OCI-LY7 (cell line): ENCODE measurements at regions not wholly inside any gene's neighbourhood (a gene's known extent, or its start where the extent isn't known, plus 50 kb on each side); places are given as distances from the start of the nearest gene placed in this dataset. TPM values are rescaled to one million over a fixed set of nuclear protein-coding genes. Genes with fewer than 3 reads are reported as not detected.

Experiments
- BruUV-seq: library from RNA; stranded (reverse); fragments of 400-500 nt; replicated peaks from 2 replicates; lab custom pipeline; 2021; lab: Mats Ljungman, UMichigan
- CTCF ChIA-PET: fragments of 300-600 bp; sonication (Branson Sonifier 250); formaldehyde crosslinking; loops from one replicate; lab custom pipeline; 2022; ENCODE audit warnings: antibody characterized with exemption; ENCODE audit not compliant: unreplicated experiment; lab: Charles Lee
- POLR2A ChIA-PET: fragments of 300-600 bp; sonication (Branson Sonifier 250); formaldehyde crosslinking; loops from one replicate; lab custom pipeline; 2022; ENCODE audit warnings: antibody characterized with exemption; lab: Charles Lee
- DNase-seq: peaks from one replicate; pipeline ENCODE4 v3.0.0-alpha.2; 2015; ENCODE audit warnings: low spot score
- H2AFZ ChIP-seq: fragments of 200-600 bp; sonication (generic), shearing (Covaris generic); 2 replicates; pipeline ENCODE4 v1.6.1; 2014; ENCODE audit warnings: mild to moderate bottlenecking, antibody characterized with exemption, low read length, moderate library complexity
- H3K27ac ChIP-seq: fragments of 200-600 bp; sonication (generic); 2 replicates; pipeline ENCODE4 v1.5.1; 2014; ENCODE audit warnings: mixed run types, low read depth, mild to moderate bottlenecking, moderate library complexity, low read length, inconsistent platforms; ENCODE audit not compliant: poor library complexity, severe bottlenecking
- H3K36me3 ChIP-seq: fragments of 200-600 bp; sonication (generic); 2 replicates; pipeline ENCODE4 v1.6.1; 2014; ENCODE audit warnings: mild to moderate bottlenecking, antibody characterized with exemption, low read length, moderate library complexity, mixed read lengths; ENCODE audit not compliant: insufficient read depth
- H3K4me1 ChIP-seq: fragments of 200-600 bp; sonication (generic); 2 replicates; pipeline ENCODE4 v1.5.1; 2014; ENCODE audit warnings: mild to moderate bottlenecking, low read length; ENCODE audit not compliant: insufficient read depth, poor library complexity, severe bottlenecking
- H3K4me2 ChIP-seq: fragments of 200-600 bp; sonication (generic); 2 replicates; pipeline ENCODE4 v1.6.1; 2014; ENCODE audit warnings: mild to moderate bottlenecking, low read length
- H3K4me3 ChIP-seq: fragments of 200-600 bp; sonication (generic); 2 replicates; pipeline ENCODE4 v1.5.1; 2014; ENCODE audit warnings: mild to moderate bottlenecking, low read depth, low read length; ENCODE audit not compliant: poor library complexity, severe bottlenecking
- H3K79me2 ChIP-seq: fragments of 200-600 bp; sonication (generic); 2 replicates; pipeline ENCODE4 v1.6.1; 2016; ENCODE audit warnings: low read depth, mild to moderate bottlenecking, low read length, moderate library complexity, mixed read lengths; ENCODE audit not compliant: insufficient read depth
- H3K9me2 ChIP-seq: fragments of 200-600 bp; sonication (generic); 2 replicates; pipeline ENCODE4 v1.6.1; 2016; ENCODE audit warnings: mild to moderate bottlenecking, low read length, mixed read lengths; ENCODE audit not compliant: insufficient read depth
- H3K9me3 ChIP-seq: fragments of 200-600 bp; sonication (generic); 2 replicates; pipeline ENCODE4 v1.6.1; 2014; ENCODE audit warnings: mild to moderate bottlenecking, mixed run types, low read length, mixed read lengths
- H4K20me1 ChIP-seq: fragments of 200-600 bp; sonication (generic); 2 replicates; pipeline ENCODE4 v1.6.1; 2014; ENCODE audit warnings: mild to moderate bottlenecking, antibody characterized with exemption, low read length, moderate library complexity, mixed read lengths; ENCODE audit not compliant: insufficient read depth
- EZH2phosphoT487 ChIP-seq: fragments of 200-600 bp; sonication (generic); IDR thresholded peaks from 2 replicates; pipeline ENCODE4 v1.6.1; 2018; ENCODE audit warnings: low read depth, borderline replicate concordance, mild to moderate bottlenecking, mixed run types, antibody characterized with exemption, low read length, moderate library complexity, mixed read lengths
- intact Hi-C: fragments of 100-400 bp; cut with micrococcal nuclease; formaldehyde crosslinking; loops from one replicate; pipeline ENCODE4 v1.10.0; 2022; ENCODE audit not compliant: unreplicated experiment
- small RNA-seq: library from RNA; depleted of rRNA; stranded (forward); fragments of <200 nt; gene quantifications from one replicate; pipeline ENCODE3, GENCODE V24; 2014
- TF ChIP-seq, protein P1 (sequence below): fragments of 200-600 bp; sonication (generic); conservative IDR thresholded peaks from 2 replicates; pipeline ENCODE4 v1.5.1; 2014; ENCODE audit warnings: mild to moderate bottlenecking, antibody characterized with exemption, low read length, moderate library complexity, mixed read lengths

DNA sequence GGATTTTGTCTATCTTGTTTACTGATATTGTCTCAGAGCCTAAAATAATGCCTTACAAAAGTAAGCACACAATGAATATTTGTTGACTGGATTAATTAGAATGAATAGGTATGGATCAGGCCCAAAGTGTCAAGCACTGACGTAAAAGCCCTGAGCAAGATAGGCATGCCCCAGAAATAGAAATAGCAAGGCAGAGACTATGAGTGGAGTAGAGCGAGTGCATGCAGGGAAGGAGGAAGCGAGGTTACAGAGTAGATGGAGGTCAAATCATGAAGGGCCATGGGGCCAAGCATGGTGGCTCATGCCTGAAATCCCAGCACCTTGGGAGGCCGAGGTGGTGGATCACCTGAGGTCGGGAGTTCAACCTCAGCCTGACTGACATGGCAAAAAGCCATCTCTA lies 51.6 kb upstream of the SFTPD start:
- H3K4me1 ChIP-seq, result no peaks in the 10 kb centered on the region
- POLR2A ChIA-PET, result no interaction called here
- intact Hi-C loops, result no loop called here

More for the DNA sequence above, 51.6 kb upstream of the SFTPD start:
- Histone ChIP-seq H3K27ac (no peak overlapping the region), H3K9me3 (no peaks in the 10 kb centered on the region), H2AFZ (no peak overlapping the region), H4K20me1 (no peaks in the 10 kb centered on the region), H3K79me2 (no peaks in the 10 kb centered on the region), H3K4me3 (no peak overlapping the region), H3K9me2 (no peaks in the 10 kb centered on the region), H3K4me2 (no peak overlapping the region), H3K36me3 (no peaks in the 10 kb centered on the region)
- no TSS peak for BruUV-seq
- CTCF ChIA-PET, result no interaction called here
- TF ChIP-seq, protein P1, sequence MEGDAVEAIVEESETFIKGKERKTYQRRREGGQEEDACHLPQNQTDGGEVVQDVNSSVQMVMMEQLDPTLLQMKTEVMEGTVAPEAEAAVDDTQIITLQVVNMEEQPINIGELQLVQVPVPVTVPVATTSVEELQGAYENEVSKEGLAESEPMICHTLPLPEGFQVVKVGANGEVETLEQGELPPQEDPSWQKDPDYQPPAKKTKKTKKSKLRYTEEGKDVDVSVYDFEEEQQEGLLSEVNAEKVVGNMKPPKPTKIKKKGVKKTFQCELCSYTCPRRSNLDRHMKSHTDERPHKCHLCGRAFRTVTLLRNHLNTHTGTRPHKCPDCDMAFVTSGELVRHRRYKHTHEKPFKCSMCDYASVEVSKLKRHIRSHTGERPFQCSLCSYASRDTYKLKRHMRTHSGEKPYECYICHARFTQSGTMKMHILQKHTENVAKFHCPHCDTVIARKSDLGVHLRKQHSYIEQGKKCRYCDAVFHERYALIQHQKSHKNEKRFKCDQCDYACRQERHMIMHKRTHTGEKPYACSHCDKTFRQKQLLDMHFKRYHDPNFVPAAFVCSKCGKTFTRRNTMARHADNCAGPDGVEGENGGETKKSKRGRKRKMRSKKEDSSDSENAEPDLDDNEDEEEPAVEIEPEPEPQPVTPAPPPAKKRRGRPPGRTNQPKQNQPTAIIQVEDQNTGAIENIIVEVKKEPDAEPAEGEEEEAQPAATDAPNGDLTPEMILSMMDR, result no peak
- TF ChIP-seq EZH2phosphoT487, result no peak
- DNase-seq, result no peak

Small RNA genes lying in the stretch of these regions (small RNA-seq; reads per million reads assigned to genes)
- not detected for gene AL356095.1
